Amniotic epithelial cell (primary cell): ENCODE measurements at regions not wholly inside any gene's neighbourhood (a gene's known extent, or its start where the extent isn't known, plus 50 kb on each side); places are given as distances from the start of the nearest gene placed in this dataset.

Experiments
- DNase-seq: peaks from one replicate; pipeline ENCODE4 v3.0.0-alpha.2; 2010; ENCODE audit warnings: low read depth

GRCh38 chrX:67780694-67781109 lies 236.9 kb downstream of the AR start:
- DNase-seq = peak; percentile 69

- no peak for DNase-seq
These were observed 237.3 kb downstream of the AR start for GRCh38 chrX:67781132-67781531.

GRCh38 chrX:67784712-67785111 lies 240.9 kb downstream of the AR start:
- DNase-seq = no peak

- DNase-seq = no peak
These were observed 243.4 kb downstream of the AR start for GRCh38 chrX:67787196-67787595.

- no peak for DNase-seq
These were observed 245.7 kb downstream of the AR start for GRCh38 chrX:67789536-67789935.
